NCI-H1417 (cell line): ENCODE measurements at regions not wholly inside any gene's neighbourhood (a gene's known extent, or its start where the extent isn't known, plus 50 kb on each side); places are given as distances from the start of the nearest gene placed in this dataset.
"Not testable (repeated sequence)": the region's sequence is repeated elsewhere in the genome, so short reads cannot be mapped to it uniquely, and the experiment has no call there.

Source experiments
- DNase-seq, 3 experiments: peaks; one replicate each; lab custom pipeline; 2025; lab: John Stamatoyannopoulos, UW

DNA sequence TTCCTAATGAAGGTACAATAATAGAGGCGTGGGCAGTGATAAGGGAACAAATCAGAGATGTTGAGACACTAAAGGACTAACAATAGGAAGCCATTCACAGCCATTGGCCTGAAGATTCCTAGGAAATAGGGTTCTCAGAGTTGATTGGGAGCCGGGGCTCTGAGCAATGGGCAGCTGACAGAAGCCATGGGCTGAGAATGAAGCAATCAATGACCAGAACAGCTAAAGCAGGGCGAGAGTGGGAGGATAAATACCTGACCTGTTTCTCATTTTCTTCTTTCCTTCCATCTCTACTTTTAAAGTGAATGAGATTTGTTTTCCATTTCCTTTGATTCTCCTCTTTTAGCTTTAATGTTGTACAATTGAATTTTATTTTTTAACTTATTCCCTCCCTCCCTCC, 774.7 kb upstream of the ADGRL4 start:
- no peak for DNase-seq

DNA sequence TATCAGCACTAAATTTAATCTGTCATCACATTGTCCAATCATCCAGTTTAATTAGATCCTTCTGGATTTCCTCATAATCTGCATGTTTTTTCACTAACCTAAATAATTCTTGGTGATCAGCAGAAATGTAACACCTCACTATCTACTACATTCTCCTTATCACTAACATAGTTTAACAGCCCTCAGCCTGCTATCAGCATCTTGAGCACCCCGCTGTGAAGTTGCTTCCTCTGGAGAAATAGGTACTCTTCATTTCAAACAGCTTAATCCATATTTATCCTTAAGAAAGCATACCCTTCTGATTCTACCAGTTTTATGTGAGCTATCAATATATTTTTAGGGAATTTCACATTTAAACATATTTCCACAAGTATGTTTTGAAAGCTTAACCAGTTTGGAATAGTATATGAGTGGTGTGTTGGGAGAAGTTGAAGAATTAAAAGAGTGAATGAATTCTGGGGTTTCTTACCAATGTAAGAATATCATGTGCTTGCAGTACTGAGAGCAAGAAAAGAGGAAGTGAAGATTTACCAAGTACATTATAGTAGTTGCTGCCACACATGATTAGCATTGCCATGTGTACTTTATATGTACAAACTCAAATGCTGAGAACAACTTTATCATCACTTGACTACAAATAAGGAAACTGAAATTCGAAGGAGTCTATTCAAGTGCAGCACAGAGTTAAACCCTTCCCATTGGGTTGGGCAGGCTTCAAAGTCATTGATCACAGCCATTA, 771.1 kb upstream of the ADGRL4 start:
- no peak for DNase-seq

DNA sequence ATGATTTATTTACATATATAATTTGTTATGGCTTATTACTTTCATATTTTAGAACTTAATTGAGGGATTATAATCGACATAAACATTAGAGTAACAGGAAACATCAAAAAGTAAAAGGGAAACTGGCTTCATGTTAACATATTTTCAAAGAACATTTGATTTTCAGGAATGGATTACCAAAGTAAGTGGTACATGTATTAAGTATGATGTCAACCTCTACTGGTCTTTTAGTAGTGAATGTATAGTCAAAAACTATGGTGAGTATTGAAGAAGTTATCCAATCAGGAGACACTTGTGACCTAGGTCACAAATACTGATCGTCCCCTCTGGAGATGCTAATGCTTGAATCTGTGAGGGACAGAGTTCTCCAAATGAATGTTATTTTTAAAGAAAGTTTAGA, 768.9 kb upstream of the ADGRL4 start:
- no peak for DNase-seq

DNA sequence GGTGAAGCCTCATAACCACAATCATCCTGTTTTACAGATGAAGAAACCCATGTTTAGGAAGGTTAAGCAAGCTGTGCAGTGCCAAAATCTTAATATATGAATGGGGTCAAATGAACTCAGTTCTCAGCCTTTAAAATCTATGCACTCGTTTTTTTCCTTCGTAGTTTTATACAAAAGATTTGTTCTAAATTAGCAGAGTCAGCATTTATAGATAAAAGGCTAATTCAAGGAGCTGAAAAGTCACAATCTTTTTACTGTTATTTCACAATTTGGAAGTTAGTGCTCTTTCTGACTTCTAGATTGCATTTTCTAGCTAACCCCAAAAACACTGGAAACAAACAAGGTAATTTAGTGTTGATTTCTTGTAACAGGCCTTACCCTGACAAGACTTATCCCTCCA, 766.9 kb upstream of the ADGRL4 start:
- DNase-seq = no peak

DNA sequence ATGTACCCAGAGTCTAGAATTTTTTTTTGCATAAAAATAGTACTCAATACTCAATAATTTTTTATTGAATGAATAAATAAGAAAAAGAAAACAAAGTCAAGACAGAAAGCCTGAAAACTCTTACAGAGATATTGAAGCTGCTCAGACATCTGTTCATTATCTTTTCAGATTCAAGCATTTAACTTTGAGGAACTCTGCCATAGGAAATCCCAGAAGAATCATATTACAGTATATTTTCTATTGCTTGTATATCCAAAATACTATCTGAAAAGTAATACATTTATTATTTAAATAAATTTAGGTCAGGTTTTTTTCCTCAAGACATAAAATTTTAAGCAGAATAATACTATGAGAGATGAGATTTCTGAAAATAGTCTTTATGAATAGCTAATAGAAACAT, 755.9 kb upstream of the ADGRL4 start:
- DNase-seq = no peak

DNA sequence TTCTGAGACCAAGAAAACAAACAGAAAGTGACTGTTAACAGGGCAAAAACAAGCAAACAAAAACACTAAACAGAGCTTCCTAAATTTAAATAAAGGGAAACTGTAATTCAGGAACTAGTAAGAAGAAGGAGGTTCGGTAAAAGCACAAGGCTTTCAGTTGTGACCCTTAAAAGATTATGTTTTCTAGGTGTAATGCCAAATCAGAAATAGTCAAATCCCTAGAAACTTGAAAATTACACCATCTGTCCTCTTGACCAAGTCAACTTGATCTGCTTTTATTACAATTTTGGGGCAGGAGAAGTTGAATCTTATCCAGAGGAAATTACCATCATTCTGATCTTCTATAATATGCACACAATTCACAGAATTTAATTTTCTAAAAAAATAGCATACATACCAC, 754.0 kb upstream of the ADGRL4 start:
- DNase-seq = no peak

DNA sequence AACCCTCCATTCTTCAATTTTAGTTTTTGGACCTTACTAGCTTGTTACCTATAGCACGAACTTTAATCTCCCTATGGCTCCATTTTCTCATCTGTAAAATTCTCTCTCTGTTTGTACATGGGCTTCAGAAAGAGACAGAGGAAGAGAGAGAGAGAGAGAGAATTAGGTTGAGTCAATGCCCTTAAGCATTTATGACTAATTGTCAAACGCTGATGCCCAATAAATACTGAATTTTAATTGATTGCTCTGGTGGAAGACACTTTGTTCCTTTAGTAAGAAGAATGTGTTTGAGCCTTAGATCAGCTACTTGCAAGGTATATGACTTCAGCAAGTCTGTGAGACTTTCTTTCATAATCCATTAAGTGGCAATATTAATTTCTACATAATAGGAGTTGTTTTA, 743.1 kb upstream of the ADGRL4 start:
- no peak for DNase-seq

DNA sequence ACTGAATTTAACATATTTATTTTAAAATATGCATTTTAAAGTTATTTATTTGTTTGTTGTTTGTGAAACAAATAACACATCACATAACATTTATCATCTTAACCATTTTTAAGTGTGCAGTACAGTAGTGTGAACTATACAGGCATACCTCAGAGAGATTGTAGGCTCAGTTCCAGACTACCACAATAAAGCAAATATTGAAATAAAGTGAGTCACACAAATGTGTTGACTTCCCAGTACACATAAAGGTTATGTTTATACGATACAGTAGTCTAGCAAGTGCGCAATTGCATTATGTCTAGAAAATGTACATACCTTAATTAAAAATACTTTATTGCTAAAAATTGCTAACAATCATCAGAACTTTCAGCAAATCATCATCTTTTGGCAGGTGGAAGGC, 739.4 kb upstream of the ADGRL4 start:
- peak in 1 of 3 experiments; percentile 2 for DNase-seq

DNA sequence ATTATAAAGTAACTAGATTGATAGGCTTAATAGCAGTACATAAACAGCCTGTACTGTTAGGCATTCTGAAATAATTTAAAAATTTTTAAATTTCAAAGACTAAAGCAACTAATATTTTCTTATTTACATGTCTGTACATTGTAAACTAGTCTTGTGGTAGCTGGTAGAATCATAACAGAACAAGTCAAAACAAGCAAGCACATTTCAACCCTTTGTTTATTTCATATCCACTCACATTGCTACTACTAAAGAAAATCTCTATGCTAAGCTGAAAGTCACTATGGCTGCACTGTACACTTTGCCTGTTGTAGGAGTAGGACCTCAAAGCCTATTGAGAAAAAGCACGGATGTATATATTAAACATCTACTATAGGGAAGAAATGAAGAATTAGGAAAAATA, 738.2 kb upstream of the ADGRL4 start:
- DNase-seq = no peak

DNA sequence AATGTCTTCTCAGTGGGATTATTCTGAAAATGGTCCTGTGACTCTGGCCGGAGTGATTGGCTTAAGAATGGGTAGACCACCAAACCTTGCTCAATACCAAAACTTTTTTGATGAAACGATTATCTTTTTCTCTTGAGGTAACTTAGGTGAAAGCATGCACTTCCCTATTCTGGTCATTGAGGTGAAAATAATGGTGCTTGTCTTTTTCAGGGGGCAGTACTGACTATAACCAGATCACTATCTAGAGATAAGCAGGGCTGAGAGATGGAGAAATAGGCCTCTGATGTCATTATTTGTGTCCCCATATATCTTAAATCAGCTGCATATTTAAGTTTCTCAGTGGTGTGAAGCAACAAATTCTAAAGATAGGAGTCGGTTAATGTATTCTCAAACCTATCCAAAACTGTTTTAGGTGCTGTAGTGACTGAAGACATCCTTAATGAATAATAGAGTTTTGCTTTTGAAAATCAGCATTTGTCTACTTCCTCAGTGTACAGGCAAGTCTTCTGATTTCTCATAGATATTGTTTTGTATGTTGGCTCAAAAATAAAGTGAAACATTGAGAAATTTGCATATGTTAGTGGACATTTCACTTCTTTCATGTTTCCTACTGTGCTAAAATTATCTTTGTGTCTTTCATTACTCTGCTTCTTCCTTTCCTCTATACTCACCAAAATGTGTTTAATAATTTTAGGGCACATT, 735.3 kb upstream of the ADGRL4 start:
- DNase-seq = no peak

DNA sequence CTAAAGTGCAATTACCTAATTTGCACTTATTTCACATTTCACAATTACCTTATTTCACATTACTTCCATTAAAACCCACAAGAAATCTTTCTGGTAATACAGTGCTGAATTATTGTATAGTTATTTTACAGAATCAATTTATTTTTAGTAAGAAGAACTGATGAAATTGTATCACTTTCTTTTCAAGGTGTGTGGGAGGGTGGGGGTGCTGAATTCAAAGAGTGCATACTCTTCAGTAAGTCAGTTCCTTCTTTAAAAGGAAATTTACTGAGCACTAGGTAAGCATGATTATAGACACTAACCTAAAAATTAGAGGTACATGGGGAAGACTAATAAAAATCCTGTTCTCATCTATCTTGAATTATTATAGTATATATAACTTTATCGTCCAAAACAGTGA, 731.6 kb upstream of the ADGRL4 start:
- DNase-seq = no peak

DNA sequence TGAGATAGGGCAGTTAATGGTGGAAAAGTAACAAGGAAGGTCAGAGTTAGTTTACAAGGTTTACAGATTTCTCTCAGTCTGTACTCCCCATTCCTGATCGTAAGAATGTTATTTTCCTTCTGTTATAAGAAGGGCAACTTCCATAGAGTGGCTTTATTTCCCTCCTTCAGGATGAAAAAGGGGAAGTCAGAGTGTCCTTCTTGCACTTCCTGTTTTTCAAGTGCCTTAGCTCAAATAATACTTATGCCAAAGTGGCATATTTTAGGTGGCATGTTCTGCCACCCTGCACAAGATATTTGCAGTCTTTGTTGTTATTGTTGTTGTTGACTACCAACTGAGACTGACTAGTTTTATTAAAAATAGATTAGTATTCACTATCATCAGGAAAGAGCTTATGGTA, 730.7 kb upstream of the ADGRL4 start:
- no peak for DNase-seq

DNA sequence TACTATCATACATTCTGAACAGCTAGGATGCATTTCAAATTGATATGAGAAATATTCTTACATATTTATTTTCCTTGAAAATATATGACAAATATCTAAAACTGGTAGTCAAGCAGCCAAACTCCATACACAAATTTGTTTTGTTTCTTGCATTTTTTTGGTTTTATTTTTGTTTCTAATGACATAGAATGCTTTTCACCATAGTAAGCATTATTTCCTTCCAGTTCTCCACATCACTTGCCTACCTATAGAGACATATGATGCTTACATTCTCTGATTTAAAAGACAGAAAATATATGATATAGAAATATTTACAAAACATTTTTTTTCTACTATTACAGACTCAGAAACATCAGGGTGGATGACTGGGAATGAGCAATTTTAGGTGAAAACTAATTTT, 726.4 kb upstream of the ADGRL4 start:
- no peak for DNase-seq

DNA sequence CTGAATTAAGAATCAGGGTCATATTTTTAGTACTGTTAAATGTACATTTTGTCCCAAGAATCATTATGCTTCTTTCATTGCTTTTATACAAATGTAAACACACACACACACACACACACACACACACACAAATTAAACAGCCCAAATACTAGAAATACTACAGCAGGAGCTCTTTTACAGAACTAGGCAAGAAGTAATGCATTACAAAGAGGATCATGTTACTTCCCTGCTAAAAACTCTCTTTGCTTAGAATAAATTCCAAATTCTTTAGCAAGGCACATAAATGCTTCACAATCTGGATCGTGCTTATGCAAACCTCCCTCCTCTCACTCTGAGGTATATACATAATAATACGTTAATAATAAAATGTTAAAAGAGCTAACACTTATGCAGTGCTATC, 720.4 kb upstream of the ADGRL4 start:
- no peak for DNase-seq

DNA sequence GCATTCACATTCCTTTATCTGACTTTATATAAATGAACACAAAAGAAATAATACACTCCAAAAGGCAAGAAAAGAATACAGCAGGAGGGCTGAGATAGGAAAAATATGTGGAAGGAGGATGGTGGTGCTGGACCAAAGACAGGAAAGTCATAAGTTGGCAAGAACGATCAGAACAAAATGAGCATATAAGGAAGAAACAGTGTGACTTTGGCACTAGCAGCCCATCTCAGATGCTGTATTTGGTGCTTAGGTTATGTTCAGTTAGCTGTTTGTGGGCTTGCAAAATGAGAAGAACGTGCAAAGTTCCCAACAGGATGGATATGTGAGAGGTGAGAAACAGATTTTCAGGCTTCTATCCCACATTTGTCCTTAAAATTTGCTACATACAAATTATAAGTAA, 719.8 kb upstream of the ADGRL4 start:
- DNase-seq = no peak

DNA sequence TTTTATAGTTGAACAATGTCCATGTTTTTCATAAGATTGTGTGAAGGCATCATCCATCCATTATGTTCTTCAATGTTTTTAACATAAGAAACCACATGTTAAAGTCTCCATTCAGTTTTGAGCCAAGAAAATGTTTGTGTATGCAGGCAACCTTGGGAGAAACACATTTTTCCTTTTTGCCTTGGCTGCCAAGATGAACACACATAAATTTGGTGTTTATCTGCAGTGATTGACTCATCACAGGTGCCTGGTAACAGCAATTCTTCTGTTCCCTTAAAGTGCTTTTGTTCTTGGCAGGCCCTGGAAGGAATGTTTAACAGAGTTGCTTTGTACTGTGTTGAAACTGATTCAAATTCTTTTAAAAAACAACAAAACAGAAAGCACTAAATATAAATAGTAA, 709.9 kb upstream of the ADGRL4 start:
- no peak for DNase-seq

DNA sequence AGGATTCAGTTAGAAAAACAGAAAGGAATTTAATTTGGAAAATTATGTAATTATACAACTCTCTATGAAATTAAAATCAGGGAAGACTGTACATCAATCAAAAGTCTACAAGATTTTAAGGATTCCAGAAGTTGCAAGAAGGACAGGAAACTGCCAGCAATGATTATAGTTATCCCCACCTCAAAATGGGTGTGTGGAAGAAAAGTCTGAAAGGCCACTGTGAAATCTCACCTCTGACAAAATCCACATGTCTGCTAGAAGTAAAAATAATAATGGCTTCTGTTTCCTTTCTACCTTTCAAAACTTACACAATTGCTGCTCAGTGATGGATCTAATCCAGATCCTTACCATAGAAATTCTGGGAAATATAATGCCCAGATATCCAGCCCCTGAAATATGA, 708.1 kb upstream of the ADGRL4 start:
- DNase-seq = no peak

DNA sequence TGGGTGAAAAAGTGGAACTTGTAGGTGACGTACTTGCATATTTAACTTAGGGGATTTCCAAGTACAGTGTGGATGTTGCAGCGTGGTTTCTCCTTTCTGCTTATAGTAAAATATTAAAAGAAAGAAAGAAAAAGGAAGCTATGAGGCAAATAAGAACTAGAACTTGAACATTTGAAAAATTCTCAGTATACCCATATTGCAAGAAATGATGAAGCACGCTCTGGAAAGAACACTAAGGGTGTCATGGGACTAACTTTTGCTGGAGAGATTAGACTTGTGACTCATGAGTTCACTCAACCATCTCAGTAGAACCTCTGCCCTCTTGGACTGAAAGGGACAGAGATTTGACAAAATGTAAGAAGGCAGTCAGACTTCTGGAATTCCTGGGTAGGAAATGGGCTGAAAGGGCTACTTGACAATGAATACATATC, 704.5 kb upstream of the ADGRL4 start:
- DNase-seq = no peak

DNA sequence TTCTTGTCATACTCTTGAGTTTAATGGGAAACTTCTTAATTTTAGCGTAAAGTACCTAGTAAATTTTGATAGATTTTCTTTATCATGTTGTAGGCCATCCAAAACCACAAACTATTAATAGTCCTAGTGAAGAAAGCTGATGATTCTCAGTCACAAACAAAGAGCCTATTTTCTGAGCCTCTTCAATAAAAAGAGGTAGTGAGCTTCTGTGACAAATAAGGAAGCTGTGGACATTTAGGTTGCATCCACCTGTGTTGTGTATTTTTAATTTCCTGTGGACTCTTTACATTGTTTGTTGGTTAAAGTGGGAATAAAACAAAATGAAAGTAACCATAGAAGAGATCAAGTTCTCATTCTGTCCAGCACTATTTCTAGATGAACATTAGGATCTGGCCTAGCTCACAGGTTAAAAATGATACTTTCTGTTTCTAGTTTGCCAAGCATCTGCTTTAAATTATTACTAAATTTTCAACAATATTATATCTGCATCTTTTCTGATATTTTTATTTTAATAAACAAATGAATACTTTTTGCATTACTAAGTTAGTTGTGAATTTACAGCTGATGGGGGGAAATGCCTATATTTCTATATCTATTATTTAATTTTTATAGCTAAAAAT, 702.2 kb upstream of the ADGRL4 start:
- no peak for DNase-seq

DNA sequence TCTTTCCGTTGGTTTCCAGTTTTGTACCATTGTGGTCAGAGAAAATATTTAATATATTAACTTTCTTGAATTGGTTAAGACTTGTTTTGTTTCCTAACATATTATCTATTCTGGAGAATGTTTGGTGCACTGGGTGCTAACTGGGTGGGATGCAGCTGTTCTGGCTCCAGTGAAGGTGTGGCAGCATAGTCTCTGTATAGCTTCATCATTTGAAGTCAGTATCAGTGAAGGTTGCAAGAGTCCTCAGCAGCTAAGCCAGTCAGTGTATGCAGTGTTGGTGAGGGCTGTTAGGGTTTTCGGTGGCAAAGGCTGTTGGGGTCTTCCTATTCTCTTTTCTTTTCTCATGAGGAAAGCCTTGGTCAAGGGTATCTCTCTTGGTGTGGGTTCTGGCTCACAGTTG, 698.7 kb upstream of the ADGRL4 start:
- no peak for DNase-seq

DNA sequence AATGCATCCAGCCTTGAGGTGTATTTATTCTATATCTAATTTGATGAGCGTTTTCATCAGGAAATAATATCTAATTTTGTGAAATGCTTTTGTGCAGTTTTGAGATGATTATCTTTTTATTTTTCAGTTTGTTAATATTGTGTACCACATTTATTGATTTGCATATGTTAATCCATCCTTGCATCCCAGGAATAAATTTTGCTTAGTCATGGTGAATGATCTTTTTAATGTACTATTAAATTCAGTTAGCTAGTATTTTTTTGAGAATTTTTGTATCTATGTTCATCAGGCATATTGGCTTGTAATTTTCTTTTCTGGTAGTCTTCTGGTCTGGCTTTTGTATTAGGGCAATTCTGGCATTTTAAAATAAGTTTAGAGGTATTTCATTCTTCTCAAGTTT, 697.5 kb upstream of the ADGRL4 start:
- no peak for DNase-seq

DNA sequence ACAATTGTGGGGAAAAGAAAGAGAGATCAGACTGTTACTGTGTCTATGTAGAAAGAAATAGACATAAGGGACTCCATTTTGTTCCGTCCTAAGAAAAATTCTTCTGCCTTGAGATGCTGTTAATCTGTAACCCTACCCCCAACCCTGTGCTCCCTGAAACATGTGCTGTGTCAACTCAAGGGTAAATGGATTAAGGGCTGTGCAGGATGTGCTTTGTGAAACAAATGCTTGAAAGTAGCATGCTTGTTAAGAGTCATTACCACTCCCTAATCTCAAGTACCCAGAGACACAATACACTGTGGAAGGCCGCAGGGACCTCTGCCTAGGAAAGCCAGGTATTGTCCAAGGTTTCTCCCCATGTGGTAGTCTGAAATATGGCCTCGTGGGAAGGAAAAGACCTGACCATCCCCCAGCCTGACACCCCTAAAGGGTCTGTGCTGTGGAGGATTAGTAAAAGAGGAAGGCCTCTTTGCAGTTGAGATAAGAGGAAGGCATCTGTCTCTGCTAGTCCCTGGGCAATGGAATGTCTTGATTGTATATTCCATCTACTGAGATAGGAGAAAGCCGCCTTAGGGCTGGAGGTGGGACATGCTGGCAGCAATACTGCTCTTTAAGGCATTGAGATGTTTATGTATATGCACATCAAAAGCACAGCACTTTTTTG, 695.9 kb upstream of the ADGRL4 start:
- not testable (repeated sequence) for DNase-seq

DNA sequence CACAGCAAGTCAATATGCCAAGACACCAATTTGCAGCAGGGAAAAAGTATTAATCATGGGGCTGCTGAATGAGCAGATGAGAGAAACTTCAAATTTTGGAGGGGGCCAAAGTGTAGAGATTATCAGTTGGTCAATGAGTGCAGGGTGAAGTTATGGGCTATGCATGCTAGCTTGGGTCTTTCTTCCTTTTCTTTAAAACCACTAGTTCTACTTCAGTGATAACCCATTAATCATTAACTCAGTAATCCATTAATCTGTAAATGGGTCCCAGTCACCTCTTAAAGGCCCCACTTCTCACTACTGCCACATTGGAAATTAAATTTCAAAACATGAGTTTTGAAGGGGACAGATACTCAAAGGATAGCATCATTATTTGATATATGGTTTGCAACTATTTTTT, 688.6 kb upstream of the ADGRL4 start:
- DNase-seq = no peak
